ENCODE measurements at regions not wholly inside any gene's neighbourhood (a gene's known extent, or its start where the extent isn't known, plus 50 kb on each side); places are given as distances from the start of the nearest gene placed in this dataset.

GRCh38 chr1:245087723-245088122, 67.1 kb upstream of the KIF26B start (continued):
- no peak for TF ChIP-seq CUX1 (IDR thresholded peaks at IDR 0.05; ENCODE audit: insufficient replicate concordance, low read depth, low read length)
- TF ChIP-seq MXI1 (IDR thresholded peaks at IDR 0.05; ENCODE audit: low read depth, low read length): no peak

GRCh38 chr1:245086389-245086969, 68.3 kb upstream of the KIF26B start:
- TF ChIP-seq IRF3 (IDR thresholded peaks at IDR 0.05) (no peak), SREBF1 (IDR thresholded peaks at IDR 0.05; ENCODE audit: low read length) (no peak), MTA2 (IDR thresholded peaks at IDR 0.05; ENCODE audit: low read depth) (no peak), ATF3 (IDR thresholded peaks at IDR 0.05; ENCODE audit: borderline replicate concordance, extremely low read depth, low read depth, low read length) (no peak), SREBF2 (IDR thresholded peaks at IDR 0.05; ENCODE audit: low read length) (no peak), BHLHE40 (IDR thresholded peaks at IDR 0.05; ENCODE audit: borderline replicate concordance in 1 of 2, low read depth in 2 of 2, low read length in 1 of 2) (no peak), IKZF1 (conservative IDR thresholded peaks at IDR 0.05) (no peak), MEF2A (IDR thresholded peaks at IDR 0.05; ENCODE audit: insufficient read depth, low read depth, low read length) (no peak)
- RAD21 ChIA-PET (ENCODE audit: unreplicated experiment): no interaction called here
- CTCF ChIA-PET: interaction anchor here (1.3 kb wide), 1 partner anchor 44 kb away, joined by 3 read pairs; no protein-coding TSS in a partner anchor
- no peak for ATAC-seq
- intact Hi-C loops (cut with micrococcal nuclease; ENCODE audit: unreplicated experiment) (no loop called here), in situ Hi-C loops (cut with MboI) (no loop called here)
- SMC1A ChIA-PET (ENCODE audit: uncharacterized antibody, unreplicated experiment): interaction anchor here (1.5 kb wide), 1 partner anchor 289 kb away, joined by 3 read pairs; no protein-coding TSS in a partner anchor
- Histone ChIP-seq H3K27me3 (replicated peaks in 1 of 2; ENCODE audit: control insufficient read depth in 2 of 2, insufficient read depth in 2 of 2, low read length in 1 of 2) (0 out of 4 replicates have a peak, but pooled peaks cover 0 to 1% of the 10 kb centered on the region in 2 experiments), H3K9me3 (replicated peaks; ENCODE audit: control insufficient read depth, insufficient read depth, low read length) (no peaks in the 10 kb centered on the region), H2AFZ (ENCODE audit: control insufficient read depth, low read depth, low read length) (no peak overlapping the region), H3K4me1 (ENCODE audit: control insufficient read depth, insufficient read depth, low read length) (no peaks in the 10 kb centered on the region), H3K79me2 (ENCODE audit: control insufficient read depth, insufficient read depth, low read length) (no peaks in the 10 kb centered on the region), H3K4me2 (ENCODE audit: control insufficient read depth, insufficient read depth) (no peak overlapping the region), H3K36me3 (ENCODE audit: control insufficient read depth in 2 of 2, insufficient read depth in 2 of 2, low read length in 1 of 2) (no peaks in the 10 kb centered on the region), H3K27ac (ENCODE audit: control insufficient read depth, insufficient read depth) (no peak overlapping the region), H4K20me1 (ENCODE audit: control insufficient read depth, insufficient read depth) (no peaks in the 10 kb centered on the region), H3K4me3 (no peak overlapping the region), H3K9ac (ENCODE audit: control insufficient read depth, insufficient read depth, low read length) (no peak overlapping the region)
- no TSS peak for BruUV-seq (replicated peaks)
- whole genome bisulfite sequencing (ENCODE audit: insufficient coverage, insufficient replicate concordance, low lambda C conversion rate, missing lambda C conversion rate): 41% methylated on average over 4 of the region's 4 CpGs
- no peak for DNase-seq (ENCODE audit: low read depth, low spot score)
- no peak for FAIRE-seq
- POLR2A ChIA-PET: no interaction called here
